Amniotic stem cell (primary cell): ENCODE measurements at regions not wholly inside any gene's neighbourhood (a gene's known extent, or its start where the extent isn't known, plus 50 kb on each side); places are given as distances from the start of the nearest gene placed in this dataset.
"Not testable (repeated sequence)": the region's sequence is repeated elsewhere in the genome, so short reads cannot be mapped to it uniquely, and the experiment has no call there.

Experiments used
- DNase-seq: peaks from one replicate; lab custom pipeline; 2025; lab: John Stamatoyannopoulos, UW

DNA sequence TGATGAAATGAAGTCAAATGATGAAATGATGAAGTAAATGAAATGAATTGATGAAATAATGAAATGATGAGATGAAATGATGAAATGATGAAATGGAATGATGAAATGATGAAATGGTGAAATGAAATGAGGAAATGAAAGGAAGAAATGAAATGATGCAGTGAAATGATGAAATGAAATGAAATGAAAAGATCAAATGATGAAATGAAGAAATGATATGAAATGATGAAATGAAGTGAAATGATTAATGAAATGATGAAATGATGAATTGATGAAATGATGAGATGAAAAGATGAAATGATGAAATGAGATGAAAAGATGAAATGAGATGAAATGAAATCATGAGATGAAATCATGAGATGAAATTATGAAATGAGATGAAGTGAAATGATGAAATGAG lies 139.2 kb upstream of the ERV3-1 start:
- not testable (repeated sequence) for DNase-seq

DNA sequence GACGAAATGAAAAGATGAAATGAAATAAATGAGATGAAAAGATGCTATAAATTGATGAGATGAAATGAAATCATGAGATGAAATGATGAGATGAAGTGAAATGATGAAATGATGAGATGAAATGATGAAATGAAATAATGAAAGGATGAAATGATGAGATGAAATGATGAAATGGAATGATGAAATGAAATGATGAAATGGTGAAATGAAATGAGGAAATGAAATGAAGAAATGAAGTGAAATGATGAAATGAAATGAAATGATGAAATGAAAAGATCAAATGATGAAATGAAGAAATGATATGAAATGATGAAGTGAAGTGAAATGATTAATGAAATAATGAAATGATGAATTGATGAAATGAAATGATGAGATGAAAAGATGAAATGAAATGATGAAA lies 138.5 kb upstream of the ERV3-1 start:
- not testable (repeated sequence) for DNase-seq

- not testable (repeated sequence) for DNase-seq
These were observed 138.1 kb upstream of the ERV3-1 start for GRCh38 chr7:65144557-65144956.

- not testable (repeated sequence) for DNase-seq
These were observed 137.6 kb upstream of the ERV3-1 start for GRCh38 chr7:65144119-65144518.

GRCh38 chr7:65141894-65142293 lies 135.4 kb upstream of the ERV3-1 start:
- not testable (repeated sequence) for DNase-seq

- DNase-seq: not testable (repeated sequence)
These were observed 134.9 kb upstream of the ERV3-1 start for GRCh38 chr7:65141405-65141778.

DNA sequence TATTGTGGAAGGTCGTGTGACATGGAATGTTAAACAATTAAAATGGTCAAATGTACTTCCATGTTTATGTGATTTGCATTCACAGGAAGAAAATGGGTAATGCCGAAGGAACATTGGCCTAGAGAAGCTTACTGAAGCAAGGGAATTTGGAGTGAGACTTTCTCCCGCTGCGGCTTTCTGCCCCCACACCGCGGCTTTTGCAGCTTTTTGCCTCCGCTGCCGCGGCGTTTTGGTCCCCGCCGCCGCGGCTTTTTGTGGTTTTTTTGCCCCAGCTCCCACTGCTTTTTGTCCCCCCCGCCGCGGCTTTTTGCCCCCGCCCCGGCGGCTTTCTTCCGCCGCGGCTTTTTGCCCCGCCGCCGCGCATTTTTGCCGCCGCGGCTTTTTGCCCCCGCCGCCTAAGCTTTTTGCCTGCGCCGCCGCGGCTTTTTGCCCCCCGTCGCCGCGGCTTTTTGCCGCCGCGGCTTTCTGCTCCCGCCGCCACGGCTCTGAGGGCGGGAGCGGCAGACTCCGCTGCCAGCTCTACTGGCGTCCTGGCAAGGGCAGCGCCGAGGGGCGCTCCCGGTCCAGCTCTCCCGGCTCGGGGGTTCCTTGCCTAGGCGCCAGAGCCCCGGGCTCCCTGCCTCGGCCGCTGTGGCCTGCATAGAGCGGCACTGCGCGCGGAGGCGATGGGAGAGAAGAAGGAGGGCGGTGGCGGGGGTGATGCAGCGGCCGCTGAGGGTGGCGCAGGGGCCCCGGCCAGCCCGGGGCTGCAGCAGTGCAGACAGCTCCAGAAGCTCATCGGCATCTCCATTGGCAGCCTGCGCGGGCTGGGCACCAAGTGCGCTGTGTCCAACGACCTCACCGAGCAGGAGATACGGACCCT lies 134.3 kb upstream of the ERV3-1 start:
- DNase-seq: not testable (repeated sequence)

DNA sequence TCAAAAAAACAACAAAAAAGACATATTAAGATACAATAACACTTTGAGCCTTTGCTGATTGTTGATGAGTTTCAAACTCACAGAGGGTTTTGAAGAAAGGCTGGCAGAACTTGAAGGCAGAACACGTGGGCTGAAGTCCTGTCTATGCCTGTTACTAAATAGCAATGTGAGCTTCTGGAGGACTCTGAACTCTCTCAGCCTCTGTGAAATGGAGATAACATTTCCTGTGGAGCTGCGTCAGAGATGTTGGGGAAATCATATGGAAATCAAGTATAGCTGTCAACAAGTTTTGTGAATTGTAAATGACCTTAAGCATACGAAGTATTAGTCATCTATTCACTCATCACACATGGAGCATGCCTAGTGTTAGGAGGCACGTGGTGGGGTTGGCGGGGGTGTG lies 130.4 kb upstream of the ERV3-1 start:
- not testable (repeated sequence) for DNase-seq

DNA sequence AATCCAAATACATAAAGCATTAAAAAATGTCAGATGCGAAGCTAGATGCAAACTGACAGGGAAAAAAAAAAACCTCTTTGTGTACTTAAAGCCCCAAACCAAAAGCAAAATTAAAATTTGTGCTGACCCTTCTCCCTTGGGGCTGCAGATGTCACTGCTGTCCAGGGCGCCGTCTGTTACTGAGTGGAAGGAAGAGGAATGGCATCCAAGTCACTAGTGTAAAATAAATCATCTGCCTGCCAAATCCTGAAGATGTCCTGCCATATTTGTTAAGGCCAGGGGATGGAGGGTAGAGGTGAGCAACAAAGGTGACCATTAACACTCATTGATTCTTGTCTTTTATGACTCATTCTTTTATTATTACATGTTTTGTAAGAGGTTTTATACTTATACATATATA lies 126.6 kb upstream of the ERV3-1 start:
- not testable (repeated sequence) for DNase-seq

DNA sequence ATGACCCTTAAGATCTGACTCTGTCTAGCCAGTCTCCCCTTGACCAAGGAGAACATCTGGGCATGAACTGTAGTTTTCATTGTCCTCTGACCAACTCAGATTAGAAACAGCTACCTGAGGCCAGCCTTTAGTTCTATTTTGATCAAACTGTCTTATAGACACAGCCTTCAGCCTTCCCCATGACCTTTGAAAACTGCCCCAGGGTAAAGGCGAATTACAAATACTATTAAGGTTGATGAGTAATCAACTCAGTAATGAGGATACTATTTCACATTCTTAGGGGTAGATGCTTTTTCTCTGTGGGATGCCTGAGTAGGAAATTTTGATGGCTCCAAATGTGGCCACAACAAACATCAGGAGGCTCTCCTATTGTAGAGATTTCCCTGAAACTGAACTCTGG lies 125.8 kb upstream of the ERV3-1 start:
- DNase-seq: not testable (repeated sequence)

DNA sequence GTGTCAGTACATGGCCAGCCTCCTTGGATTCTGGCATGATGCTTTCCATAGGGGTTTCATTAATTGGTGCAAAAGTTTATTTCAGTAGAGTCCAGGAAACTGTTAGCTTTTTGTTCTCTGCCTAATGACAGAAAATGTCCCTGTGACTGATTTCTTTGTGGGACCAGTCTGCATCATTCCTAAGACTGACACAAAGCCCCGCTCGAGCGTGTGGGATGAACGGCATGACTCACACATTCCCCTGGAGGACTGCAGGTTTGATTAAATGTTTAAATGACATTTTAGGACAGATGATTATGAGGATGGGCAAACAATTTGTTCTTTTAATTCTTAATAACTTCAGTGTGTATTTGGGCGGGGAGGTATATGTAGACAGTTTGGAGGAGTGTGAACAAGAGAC lies 120.9 kb upstream of the ERV3-1 start:
- not testable (repeated sequence) for DNase-seq

- not testable (repeated sequence) for DNase-seq
These were observed 118.1 kb upstream of the ERV3-1 start for GRCh38 chr7:65124600-65124999.

DNA sequence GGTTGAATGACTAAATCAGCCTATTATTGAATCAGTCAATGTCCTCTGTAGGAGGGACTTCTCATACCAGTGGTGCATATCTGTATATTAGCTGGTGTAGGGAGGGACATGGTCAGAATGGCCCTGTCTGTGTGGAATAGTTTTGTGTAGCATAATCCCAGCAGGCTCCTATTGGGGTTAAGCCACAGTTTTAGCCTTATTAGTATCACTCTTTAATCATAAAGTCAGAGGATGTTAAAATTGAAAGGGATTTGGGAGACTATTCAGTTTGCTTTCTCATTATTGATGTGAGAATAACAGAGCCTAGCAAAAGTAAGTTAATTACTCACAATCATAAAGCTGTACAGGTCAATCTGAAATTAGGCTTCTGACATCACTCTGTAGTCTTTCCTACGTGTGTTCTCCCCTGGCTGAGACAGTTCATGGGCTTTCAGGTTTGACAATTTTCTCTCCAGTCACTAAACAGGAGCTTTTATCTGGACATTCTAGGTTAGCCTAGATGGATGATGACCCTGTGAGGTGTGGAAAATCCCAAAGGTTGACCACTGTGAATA lies 99.2 kb upstream of the ERV3-1 start:
- DNase-seq: not testable (repeated sequence)

DNA sequence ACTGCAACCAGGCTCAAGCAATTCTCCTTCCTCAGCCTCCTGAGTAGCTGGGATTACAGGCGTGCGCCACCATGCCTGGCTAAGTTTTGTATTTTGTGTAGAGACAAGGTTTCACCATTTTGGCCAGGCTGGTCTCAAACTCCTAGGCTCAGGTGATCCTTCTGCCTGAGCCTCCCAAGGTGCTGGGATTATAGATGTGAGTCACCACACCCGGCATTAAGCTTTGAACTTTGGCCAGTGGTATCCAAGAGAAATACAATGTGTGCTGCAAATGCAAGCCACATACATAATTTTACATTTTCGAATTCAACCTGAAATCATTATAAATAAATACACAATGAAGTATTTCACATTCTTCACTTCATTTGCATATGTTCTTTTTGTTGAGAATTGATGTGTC lies 94.0 kb upstream of the ERV3-1 start:
- DNase-seq: not testable (repeated sequence)

GRCh38 chr7:65081669-65082055 lies 75.2 kb upstream of the ERV3-1 start:
- DNase-seq: not testable (repeated sequence)

DNA sequence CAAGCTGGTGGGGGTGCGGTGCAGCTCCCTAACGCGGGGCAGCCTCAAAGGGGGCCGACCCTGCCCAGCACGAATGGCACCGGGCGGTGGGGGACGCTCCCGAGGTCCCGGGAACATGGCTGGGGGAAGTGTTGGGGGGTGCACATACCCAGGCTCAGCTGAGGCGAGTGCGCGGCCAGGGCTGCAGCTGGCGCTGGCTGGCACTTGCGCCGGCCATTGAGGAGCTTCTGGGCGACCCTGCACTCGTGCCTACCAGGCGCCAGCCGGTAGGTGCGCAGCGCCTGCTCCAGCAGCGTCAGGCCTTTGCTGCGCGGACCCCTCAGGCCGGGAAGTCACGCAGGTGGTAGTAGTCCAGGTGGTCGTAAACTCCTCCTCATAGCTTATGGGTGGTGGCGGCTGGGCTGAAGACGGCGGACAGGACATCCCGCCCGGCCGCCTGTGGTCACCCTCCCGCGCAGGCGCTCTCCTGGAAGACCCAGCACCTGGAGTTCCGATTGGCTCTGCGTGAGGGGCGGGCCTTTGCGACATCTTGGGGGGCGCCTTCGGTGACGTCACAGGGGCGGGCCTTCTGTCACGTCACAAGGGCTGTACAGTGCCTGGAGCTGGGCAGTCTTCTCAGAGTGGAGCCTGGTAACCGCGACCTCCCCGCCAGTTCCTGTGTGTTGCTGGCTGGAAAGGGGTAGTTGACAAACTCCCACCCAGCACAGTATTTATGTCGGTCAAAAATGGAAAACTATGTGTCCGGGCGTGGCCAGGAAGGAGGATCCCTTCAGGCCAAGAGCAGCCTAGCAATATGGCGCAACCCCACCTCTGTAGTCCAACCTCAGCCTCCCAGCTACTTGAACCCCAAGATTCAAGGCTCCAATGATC lies 74.5 kb upstream of the ERV3-1 start:
- peak; percentile 61 for DNase-seq

DNA sequence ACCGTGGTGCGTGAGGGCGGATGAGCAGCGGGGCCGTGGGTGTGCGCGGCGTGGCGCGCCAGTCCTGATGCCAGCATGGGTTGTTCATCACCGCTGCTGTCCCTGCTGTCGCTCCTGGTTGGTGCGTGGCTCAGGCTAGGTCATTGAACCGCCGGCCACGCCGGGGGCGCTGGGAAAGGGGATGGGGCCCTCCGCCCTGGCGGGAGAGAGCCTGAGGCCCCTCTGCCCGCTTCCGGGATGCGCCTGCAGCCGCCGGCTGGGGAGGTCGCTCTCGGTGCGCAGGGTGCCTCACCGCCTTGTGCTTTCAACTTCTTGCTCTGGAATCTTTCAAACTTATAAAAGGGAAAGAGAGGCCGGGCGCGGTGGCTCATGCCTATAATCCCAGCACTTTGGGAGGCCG lies 68.5 kb upstream of the ERV3-1 start:
- not testable (repeated sequence) for DNase-seq

DNA sequence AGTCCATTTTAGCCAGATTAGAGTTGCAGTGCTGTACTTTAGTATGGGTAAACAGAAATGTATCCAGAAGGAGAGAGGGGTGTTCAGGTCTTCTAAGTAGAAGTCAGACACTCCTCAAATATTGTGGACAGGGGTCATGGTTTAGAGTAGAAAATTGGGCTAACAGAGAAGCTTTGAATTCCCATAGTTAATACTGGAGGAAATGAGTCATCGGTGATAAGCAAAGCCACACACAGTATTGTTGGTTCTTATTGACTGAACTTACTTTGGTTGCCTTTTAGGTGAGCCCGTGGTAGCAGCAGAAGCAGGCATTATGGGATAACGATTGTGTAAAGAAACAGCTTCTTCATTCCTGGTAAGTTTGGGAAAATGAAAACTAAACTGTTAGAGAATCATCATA lies 66.7 kb upstream of the ERV3-1 start:
- DNase-seq: not testable (repeated sequence)

GRCh38 chr7:65071854-65072431 lies 65.5 kb upstream of the ERV3-1 start:
- not testable (repeated sequence) for DNase-seq

- not testable (repeated sequence) for DNase-seq
These were observed 63.0 kb upstream of the ERV3-1 start for GRCh38 chr7:65069476-65069875.

DNA sequence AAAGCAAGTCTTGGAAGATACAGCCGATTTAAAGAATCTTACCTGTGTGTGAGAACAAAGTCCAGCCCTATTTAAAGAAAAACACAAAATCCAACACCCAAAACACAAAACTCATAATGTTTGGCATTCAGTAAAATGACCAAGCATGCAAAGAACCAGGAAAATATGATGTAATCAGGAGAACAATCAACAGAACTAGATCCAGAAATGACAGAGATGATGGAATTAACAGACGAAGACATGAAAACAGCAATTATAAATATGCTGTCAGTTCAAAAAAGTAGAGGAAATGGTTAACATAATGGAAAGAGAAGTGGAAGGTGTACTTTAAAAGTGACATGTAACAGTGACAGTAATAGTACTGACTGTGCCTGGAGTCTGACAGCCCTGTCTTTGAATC lies 56.1 kb upstream of the ERV3-1 start:
- not testable (repeated sequence) for DNase-seq

DNA sequence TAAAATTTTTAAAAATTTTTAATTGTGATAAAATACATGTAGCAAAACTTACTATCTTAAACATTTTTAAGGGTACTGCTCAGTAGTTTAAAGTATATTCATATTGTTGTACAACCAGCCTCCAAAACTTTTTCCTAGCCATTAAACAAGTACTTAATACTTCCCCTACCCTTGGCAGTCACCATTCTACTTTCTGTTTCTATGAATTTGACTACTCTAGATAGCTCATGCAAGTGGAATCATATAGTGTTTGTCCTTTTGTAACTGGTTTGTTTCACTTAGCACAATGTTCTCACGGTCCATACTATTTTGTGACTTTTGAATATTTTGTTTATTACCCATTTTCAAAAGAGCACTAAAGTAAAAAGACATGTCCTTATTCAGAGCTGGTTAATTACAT lies 52.8 kb upstream of the ERV3-1 start:
- DNase-seq: not testable (repeated sequence)
